Caco-2 (cell line): ENCODE measurements at regions not wholly inside any gene's neighbourhood (a gene's known extent, or its start where the extent isn't known, plus 50 kb on each side); places are given as distances from the start of the nearest gene placed in this dataset.

ENCODE experiments used
- BruUV-seq: library from RNA; stranded (reverse); fragments of 400-500 nt; replicated peaks from 2 replicates; lab custom pipeline; 2021; lab: Mats Ljungman, UMichigan
- CTCF ChIA-PET: fragments of 300-600 bp; sonication (Branson Sonifier 250); formaldehyde crosslinking; loops from one replicate; lab custom pipeline; 2022; ENCODE audit warnings: antibody characterized with exemption; lab: Charles Lee
- POLR2A ChIA-PET: fragments of 300-600 bp; sonication (Branson Sonifier 250); formaldehyde crosslinking; loops from one replicate; lab custom pipeline; 2022; ENCODE audit warnings: antibody characterized with exemption; lab: Charles Lee
- DNase-seq, 2 experiments: peaks; one replicate each; pipeline versions ENCODE4 v3.0.0 to v3.0.0-alpha.2; 2020 to 2022
- H3K27me3 ChIP-seq: replicated peaks from 2 replicates; pipeline ENCODE4 v1.6.0; 2011; ENCODE audit warnings: low read length; ENCODE audit not compliant: control insufficient read depth, insufficient read depth
- H3K36me3 ChIP-seq: 2 replicates; pipeline ENCODE4 v1.5.1; 2011; ENCODE audit warnings: low read length; ENCODE audit not compliant: control insufficient read depth, insufficient read depth
- H3K4me1 ChIP-seq: fragments of 250-450 bp; sonication (Bioruptor Pico); 2 replicates; pipeline ENCODE4 v1.5.1; 2020; ENCODE audit warnings: mild to moderate bottlenecking
- H3K4me3 ChIP-seq: 2 replicates; pipeline ENCODE4 v1.5.1; 2011; ENCODE audit warnings: low read depth, mild to moderate bottlenecking, control low read depth, low read length
- H3K9me3 ChIP-seq: fragments of 250-450 bp; sonication (Bioruptor Pico); 2 replicates; pipeline ENCODE4 v1.5.1; 2020; ENCODE audit warnings: mild to moderate bottlenecking, moderate library complexity
- H3K27ac Mint-ChIP-seq: one replicate; pipeline ENCODE4 v1.8.0; 2022; ENCODE audit warnings: mixed read lengths; ENCODE audit not compliant: unreplicated experiment
- H3K27me3 Mint-ChIP-seq: one replicate; pipeline ENCODE4 v1.8.0; 2022; ENCODE audit warnings: mixed read lengths; ENCODE audit not compliant: insufficient read depth, unreplicated experiment
- H3K36me3 Mint-ChIP-seq: one replicate; pipeline ENCODE4 v1.8.0; 2022; ENCODE audit warnings: mild to moderate bottlenecking, mixed read lengths; ENCODE audit not compliant: insufficient read depth, unreplicated experiment
- H3K4me1 Mint-ChIP-seq: one replicate; pipeline ENCODE4 v1.8.0; 2022; ENCODE audit warnings: low read depth, mixed read lengths; ENCODE audit not compliant: unreplicated experiment
- H3K4me3 Mint-ChIP-seq: one replicate; pipeline ENCODE4 v1.8.0; 2022; ENCODE audit warnings: mild to moderate bottlenecking, moderate library complexity, mixed read lengths; ENCODE audit not compliant: unreplicated experiment
- H3K9me3 Mint-ChIP-seq: one replicate; pipeline ENCODE4 v1.8.0; 2022; ENCODE audit warnings: mixed read lengths; ENCODE audit not compliant: unreplicated experiment
- intact Hi-C: fragments of 100-400 bp; cut with micrococcal nuclease; formaldehyde crosslinking; loops from one replicate; pipeline ENCODE4 v1.10.0; 2022; ENCODE audit not compliant: unreplicated experiment
- TF ChIP-seq, protein P1 (sequence below), 2 experiments: fragments of 200-600 bp in 1 of 2; IDR thresholded peaks; 1 replicate in 1 of 2; 2 replicates in 1 of 2; pipeline versions ENCODE4 v1.5.1 to v1.8.0; 2011 to 2022; ENCODE audit warnings: antibody characterized with exemption in 1 of 2, control low read depth in 1 of 2, inconsistent platforms in 1 of 2, low read depth in 1 of 2, low read length in 1 of 2, mild to moderate bottlenecking in 1 of 2, moderate library complexity in 1 of 2; ENCODE audit not compliant: insufficient read depth in 1 of 2, severe bottlenecking in 1 of 2, unreplicated experiment in 1 of 2

DNA sequence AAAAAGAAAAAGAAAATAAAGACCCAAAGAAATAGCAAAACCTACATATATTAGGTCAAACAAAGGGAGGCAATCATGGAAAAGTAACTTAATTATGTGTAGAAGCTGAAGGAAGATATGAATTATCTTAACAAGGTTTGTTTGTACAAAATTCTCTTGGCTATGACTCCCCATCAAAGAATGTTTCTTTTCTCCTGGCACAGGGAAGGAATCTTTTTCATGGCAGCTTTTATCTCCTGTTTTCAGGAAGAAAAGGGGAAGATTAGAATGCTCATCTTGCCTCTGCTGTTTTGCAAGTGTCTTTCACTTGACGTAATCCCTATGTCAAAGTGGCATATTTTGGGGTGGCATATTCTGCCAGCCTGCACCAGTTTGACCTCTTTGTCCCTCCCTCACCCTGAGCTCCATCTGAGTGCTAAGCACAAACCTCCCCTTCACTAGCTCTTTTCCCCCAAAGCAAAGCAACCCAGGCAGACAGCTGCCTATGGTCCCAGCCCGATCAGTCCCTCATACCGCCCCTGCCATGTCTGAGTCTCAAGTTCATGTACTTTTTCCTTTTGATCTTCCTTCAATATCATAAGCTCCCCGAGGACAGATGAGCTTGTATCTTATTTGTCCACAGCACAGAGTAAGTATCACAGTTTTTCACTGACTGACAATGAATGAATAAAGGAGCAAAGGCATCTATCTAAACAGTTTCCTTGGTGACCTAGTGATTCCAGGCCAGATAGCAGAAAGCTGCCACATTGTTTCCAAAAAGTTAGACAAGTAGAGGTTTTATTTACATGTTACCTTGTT lies 242.8 kb upstream of the ANKRD55 start:
- intact Hi-C loops = loop anchor here (1.0 kb wide), 2 partner anchors 29 to 117 kb away; no protein-coding TSS in a partner anchor
- peak overlapping the region; percentile 8 for H3K4me3 Mint-ChIP-seq
- H3K4me1 Mint-ChIP-seq = peaks cover 36% of the 10 kb centered on the region
- TF ChIP-seq, protein P1, sequence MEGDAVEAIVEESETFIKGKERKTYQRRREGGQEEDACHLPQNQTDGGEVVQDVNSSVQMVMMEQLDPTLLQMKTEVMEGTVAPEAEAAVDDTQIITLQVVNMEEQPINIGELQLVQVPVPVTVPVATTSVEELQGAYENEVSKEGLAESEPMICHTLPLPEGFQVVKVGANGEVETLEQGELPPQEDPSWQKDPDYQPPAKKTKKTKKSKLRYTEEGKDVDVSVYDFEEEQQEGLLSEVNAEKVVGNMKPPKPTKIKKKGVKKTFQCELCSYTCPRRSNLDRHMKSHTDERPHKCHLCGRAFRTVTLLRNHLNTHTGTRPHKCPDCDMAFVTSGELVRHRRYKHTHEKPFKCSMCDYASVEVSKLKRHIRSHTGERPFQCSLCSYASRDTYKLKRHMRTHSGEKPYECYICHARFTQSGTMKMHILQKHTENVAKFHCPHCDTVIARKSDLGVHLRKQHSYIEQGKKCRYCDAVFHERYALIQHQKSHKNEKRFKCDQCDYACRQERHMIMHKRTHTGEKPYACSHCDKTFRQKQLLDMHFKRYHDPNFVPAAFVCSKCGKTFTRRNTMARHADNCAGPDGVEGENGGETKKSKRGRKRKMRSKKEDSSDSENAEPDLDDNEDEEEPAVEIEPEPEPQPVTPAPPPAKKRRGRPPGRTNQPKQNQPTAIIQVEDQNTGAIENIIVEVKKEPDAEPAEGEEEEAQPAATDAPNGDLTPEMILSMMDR (IDR thresholded peaks at IDR 0.05; ENCODE audit: insufficient read depth in 1 of 2, low read depth in 1 of 2, low read length in 1 of 2, severe bottlenecking in 1 of 2, unreplicated experiment in 1 of 2) = no peak
- CTCF ChIA-PET = interaction anchor here (1.2 to 1.4 kb wide), 2 partner anchors 29 to 206 kb away, joined by 6 to 8 read pairs; no protein-coding TSS in a partner anchor
- no peaks in the 10 kb centered on the region for H3K27me3 ChIP-seq
- H3K27me3 Mint-ChIP-seq = no peaks in the 10 kb centered on the region
- H3K9me3 ChIP-seq = no peaks in the 10 kb centered on the region; the same call in 1 of the 2 replicates
- H3K4me1 ChIP-seq = peaks cover 68% of the 10 kb centered on the region
- BruUV-seq = no TSS peak
- H3K27ac Mint-ChIP-seq = peak overlapping the region; percentile 45
- peaks cover 15% of the 10 kb centered on the region for H3K36me3 Mint-ChIP-seq
- no peaks in the 10 kb centered on the region for H3K9me3 Mint-ChIP-seq
- no peaks in the 10 kb centered on the region for H3K36me3 ChIP-seq
- POLR2A ChIA-PET = interaction anchor here (0.5 to 1.1 kb wide), 4 partner anchors 29 to 433 kb away, joined by 3 read pairs; no protein-coding TSS in a partner anchor
- DNase-seq = no peak
- H3K4me3 ChIP-seq = no peak overlapping the region

DNA sequence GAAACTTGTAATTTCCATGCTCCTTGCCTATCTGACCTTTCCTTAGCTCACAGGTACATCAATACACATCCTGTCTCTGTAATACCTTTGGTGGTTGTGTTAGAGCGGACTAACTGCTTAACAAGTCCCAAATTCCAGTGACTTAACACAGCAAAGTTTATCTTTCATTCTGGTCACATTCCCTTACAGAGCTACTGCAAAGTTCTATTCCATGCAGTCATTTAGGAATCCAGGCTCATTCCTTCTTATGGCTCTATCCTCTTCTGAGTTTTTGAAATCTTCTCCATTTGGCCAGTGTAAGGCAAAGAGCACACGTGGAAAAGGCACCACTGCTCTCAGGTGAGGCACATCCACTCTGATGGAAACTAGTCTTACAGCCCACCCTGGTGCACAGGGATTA lies 238.6 kb upstream of the ANKRD55 start:
- Histone ChIP-seq H3K9me3 (no peaks in the 10 kb centered on the region; the same call in 1 of the 2 replicates), H3K36me3 (no peaks in the 10 kb centered on the region), H3K4me1 (peaks cover 55% of the 10 kb centered on the region), H3K4me3 (no peak overlapping the region), H3K27me3 (no peaks in the 10 kb centered on the region; the same call in 1 of the 2 replicates)
- POLR2A ChIA-PET = no interaction called here
- intact Hi-C loops = no loop called here
- H3K27ac Mint-ChIP-seq = peak overlapping the region; percentile 73
- peaks cover 9% of the 10 kb centered on the region for H3K36me3 Mint-ChIP-seq
- no TSS peak for BruUV-seq
- CTCF ChIA-PET = interaction anchor here (1.0 to 1.2 kb wide), 3 partner anchors 168 to 367 kb away, joined by 3 to 4 read pairs (median 3); no protein-coding TSS in a partner anchor
- H3K4me1 Mint-ChIP-seq = peaks cover 38% of the 10 kb centered on the region
- no peaks in the 10 kb centered on the region for H3K9me3 Mint-ChIP-seq
- no peak overlapping the region for H3K4me3 Mint-ChIP-seq
- TF ChIP-seq, protein P1 (IDR thresholded peaks at IDR 0.05; ENCODE audit: insufficient read depth in 1 of 2, low read depth in 1 of 2, low read length in 1 of 2, severe bottlenecking in 1 of 2, unreplicated experiment in 1 of 2) = no peak
- no peaks in the 10 kb centered on the region for H3K27me3 Mint-ChIP-seq
- no peak for DNase-seq

DNA sequence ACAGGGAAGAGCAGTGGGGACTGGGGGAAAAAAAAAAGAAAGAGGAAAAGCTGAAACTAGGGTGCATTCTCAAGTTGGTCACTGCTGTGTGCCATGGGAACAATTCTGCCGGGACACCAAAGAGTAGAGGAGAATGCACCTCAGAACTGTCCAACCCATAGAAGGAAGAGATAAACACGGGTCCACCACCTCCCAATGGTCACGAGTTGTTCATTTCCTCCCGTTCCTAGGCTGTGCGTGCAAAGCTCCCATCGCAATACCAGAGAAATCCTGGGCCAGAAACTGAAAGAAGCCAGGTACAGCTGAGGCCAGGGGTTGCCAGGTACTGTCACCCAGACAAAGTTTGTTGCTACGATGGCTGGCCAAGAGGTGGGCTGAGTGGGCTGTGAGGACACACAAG lies 236.9 kb upstream of the ANKRD55 start:
- Histone ChIP-seq H3K36me3 (no peaks in the 10 kb centered on the region), H3K4me1 (peaks cover 57% of the 10 kb centered on the region), H3K4me3 (no peak overlapping the region), H3K27me3 (no peaks in the 10 kb centered on the region; the same call in 1 of the 2 replicates), H3K9me3 (no peaks in the 10 kb centered on the region; the same call in 1 of the 2 replicates)
- no peaks in the 10 kb centered on the region for H3K27me3 Mint-ChIP-seq
- no TSS peak for BruUV-seq
- H3K4me1 Mint-ChIP-seq = peaks cover 41% of the 10 kb centered on the region
- H3K27ac Mint-ChIP-seq = peak overlapping the region; percentile 27
- no peak overlapping the region for H3K4me3 Mint-ChIP-seq
- H3K9me3 Mint-ChIP-seq = no peaks in the 10 kb centered on the region
- ChIA-PET CTCF (no interaction called here), POLR2A (no interaction called here)
- intact Hi-C loops = no loop called here
- no peak for DNase-seq
- TF ChIP-seq, protein P1 (IDR thresholded peaks at IDR 0.05; ENCODE audit: insufficient read depth in 1 of 2, low read depth in 1 of 2, low read length in 1 of 2, severe bottlenecking in 1 of 2, unreplicated experiment in 1 of 2) = no peak
- H3K36me3 Mint-ChIP-seq = peaks cover 9% of the 10 kb centered on the region
